Loucy (cell line): ENCODE measurements at regions not wholly inside any gene's neighbourhood (a gene's known extent, or its start where the extent isn't known, plus 50 kb on each side); places are given as distances from the start of the nearest gene placed in this dataset.

Experiments used
- H2AFZ ChIP-seq: fragments of 200-600 bp; sonication (generic); 2 replicates; pipeline ENCODE4 v1.6.0; 2016; ENCODE audit warnings: antibody characterized with exemption, mild to moderate bottlenecking, low read length, moderate library complexity
- H3F3A ChIP-seq: fragments of 200-600 bp; 2 replicates; pipeline ENCODE4 v1.6.0; 2016; ENCODE audit warnings: antibody characterized with exemption, low read depth, mild to moderate bottlenecking
- H3K27me3 ChIP-seq: fragments of 200-600 bp; sonication (generic); 2 replicates; pipeline ENCODE4 v1.6.1; 2014; ENCODE audit warnings: low read length, mild to moderate bottlenecking; ENCODE audit not compliant: insufficient read depth, poor library complexity, severe bottlenecking
- H3K36me3 ChIP-seq: fragments of 200-600 bp; sonication (generic); 2 replicates; pipeline ENCODE4 v1.6.1; 2016; ENCODE audit warnings: low read length; ENCODE audit not compliant: insufficient read depth
- H3K4me1 ChIP-seq: fragments of 200-600 bp; sonication (generic); 2 replicates; pipeline ENCODE4 v1.5.1; 2014; ENCODE audit warnings: low read length, mild to moderate bottlenecking; ENCODE audit not compliant: insufficient read depth, poor library complexity, severe bottlenecking
- H3K4me2 ChIP-seq: fragments of 200-600 bp; sonication (generic); 2 replicates; pipeline ENCODE4 v1.6.0; 2014; ENCODE audit warnings: antibody characterized with exemption, low read length, low read depth, mild to moderate bottlenecking; ENCODE audit not compliant: poor library complexity, severe bottlenecking
- H3K4me3 ChIP-seq: fragments of 200-600 bp; sonication (generic); 2 replicates; pipeline ENCODE4 v1.5.1; 2014; ENCODE audit warnings: low read length, mild to moderate bottlenecking, mixed read lengths; ENCODE audit not compliant: poor library complexity, severe bottlenecking
- H3K79me2 ChIP-seq: fragments of 200-600 bp; sonication (generic); 2 replicates; pipeline ENCODE4 v1.6.1; 2014; ENCODE audit warnings: low read length; ENCODE audit not compliant: insufficient read depth
- H3K9ac ChIP-seq: fragments of 200-600 bp; sonication (generic); 2 replicates; pipeline ENCODE4 v1.6.0; 2014; ENCODE audit warnings: mild to moderate bottlenecking, low read depth, low read length, moderate library complexity; ENCODE audit not compliant: poor library complexity, severe bottlenecking
- H3K9me2 ChIP-seq: fragments of 200-600 bp; sonication (generic); replicated peaks from 2 replicates; pipeline ENCODE4 v1.6.1; 2016; ENCODE audit warnings: low read depth, low read length, mixed read lengths
- H3K9me3 ChIP-seq: fragments of 200-600 bp; sonication (generic); 2 replicates; pipeline ENCODE4 v1.6.1; 2014; ENCODE audit warnings: mild to moderate bottlenecking, antibody characterized with exemption, low read length, low read depth; ENCODE audit not compliant: insufficient read depth
- H4K20me1 ChIP-seq: fragments of 200-600 bp; sonication (generic); 2 replicates; pipeline ENCODE4 v1.6.0; 2014; ENCODE audit warnings: antibody characterized with exemption, low read length, mild to moderate bottlenecking; ENCODE audit not compliant: insufficient read depth, poor library complexity, severe bottlenecking
- CTCF ChIP-seq: fragments of 200-600 bp; sonication (generic); conservative IDR thresholded peaks from 2 replicates; pipeline ENCODE4 v1.5.1; 2014; ENCODE audit warnings: mild to moderate bottlenecking, antibody characterized with exemption, low read length
- EZH2phosphoT487 ChIP-seq: fragments of 200-600 bp; IDR thresholded peaks from 2 replicates; pipeline ENCODE4 v1.6.1; 2018; ENCODE audit warnings: antibody characterized with exemption, mild to moderate bottlenecking, moderate library complexity, borderline replicate concordance

GRCh38 chr3:72227486-72228070 lies 442.6 kb upstream of the PROK2 start:
- no peak for TF ChIP-seq CTCF
- peaks cover 21% of the 10 kb centered on the region; the same call in 1 of the 2 replicates for H3K9me3 ChIP-seq
- H3K79me2 ChIP-seq, result no peaks in the 10 kb centered on the region
- no peaks in the 10 kb centered on the region for H4K20me1 ChIP-seq
- no peaks in the 10 kb centered on the region for H3K9me2 ChIP-seq
- no peaks in the 10 kb centered on the region for H3K36me3 ChIP-seq
- no peak overlapping the region for H3K4me3 ChIP-seq
- no peak overlapping the region for H3K9ac ChIP-seq
- no peak overlapping the region for H2AFZ ChIP-seq
- no peak overlapping the region for H3K4me2 ChIP-seq
- H3K4me1 ChIP-seq, result no peaks in the 10 kb centered on the region
- no peaks in the 10 kb centered on the region for H3F3A ChIP-seq
- H3K27me3 ChIP-seq, result no peaks in the 10 kb centered on the region

- H3K27me3 ChIP-seq, result no peaks in the 10 kb centered on the region
- H3K4me3 ChIP-seq, result no peak overlapping the region
- no peaks in the 10 kb centered on the region for H3K4me1 ChIP-seq
- peaks cover 21% of the 10 kb centered on the region; the same call in 1 of the 2 replicates for H3K9me3 ChIP-seq
- no peaks in the 10 kb centered on the region for H3F3A ChIP-seq
- H4K20me1 ChIP-seq, result no peaks in the 10 kb centered on the region
- H3K9me2 ChIP-seq, result no peaks in the 10 kb centered on the region
- no peaks in the 10 kb centered on the region for H3K79me2 ChIP-seq
- H2AFZ ChIP-seq, result no peak overlapping the region
- H3K9ac ChIP-seq, result no peak overlapping the region
- no peak for TF ChIP-seq CTCF
- no peak for TF ChIP-seq EZH2phosphoT487
- no peak overlapping the region for H3K4me2 ChIP-seq
- H3K36me3 ChIP-seq, result no peaks in the 10 kb centered on the region
These were observed 440.0 kb upstream of the PROK2 start for GRCh38 chr3:72224804-72225509.

GRCh38 chr3:72223628-72224027 lies 438.7 kb upstream of the PROK2 start:
- Histone ChIP-seq H2AFZ (no peak overlapping the region), H3K27me3 (no peaks in the 10 kb centered on the region), H3F3A (no peaks in the 10 kb centered on the region), H3K4me2 (no peak overlapping the region), H3K9me3 (peaks cover 21% of the 10 kb centered on the region; the same call in 1 of the 2 replicates), H3K4me1 (no peaks in the 10 kb centered on the region), H3K9me2 (no peaks in the 10 kb centered on the region), H3K4me3 (no peak overlapping the region), H3K79me2 (no peaks in the 10 kb centered on the region), H4K20me1 (no peaks in the 10 kb centered on the region), H3K9ac (no peak overlapping the region), H3K36me3 (no peaks in the 10 kb centered on the region)
- no peak for TF ChIP-seq CTCF
- no peak for TF ChIP-seq EZH2phosphoT487
